ENCODE measurements at regions not wholly inside any gene's neighbourhood (a gene's known extent, or its start where the extent isn't known, plus 50 kb on each side); places are given as distances from the start of the nearest gene placed in this dataset.

- POLR2A ChIA-PET (ENCODE audit: unreplicated experiment) = no interaction called here
- WGBS, 2 experiments (ENCODE audit: extremely low coverage in 2 of 2, insufficient read length in 1 of 2) = no CpG with 5 or more reads among the region's 5 CpGs
- H2AK9ac ChIP-seq (replicated peaks; ENCODE audit: low read depth, low read length, poor library complexity) = no peak overlapping the region
- TF ChIP-seq RAD21 (IDR thresholded peaks at IDR 0.05; ENCODE audit: low read length) = no peak
- TF ChIP-seq MAZ (IDR thresholded peaks at IDR 0.05; ENCODE audit: borderline replicate concordance, low read depth, low read length) = no peak
- no peak for TF ChIP-seq MXI1 (IDR thresholded peaks at IDR 0.05; ENCODE audit: borderline replicate concordance, low read depth, low read length)
- no peak for TF ChIP-seq FOS (IDR thresholded peaks at IDR 0.05; ENCODE audit: low read depth, low read length)
- TF ChIP-seq NFE2L2 (IDR thresholded peaks at IDR 0.05; ENCODE audit: low read depth, low read length) = no peak
- TF ChIP-seq ELK1 (IDR thresholded peaks at IDR 0.05; ENCODE audit: borderline replicate concordance, low read depth, low read length) = no peak
- TF ChIP-seq POLR2A (IDR thresholded peaks at IDR 0.05; ENCODE audit: low read depth, low read length) = no peak
- TF ChIP-seq CHD1 (IDR thresholded peaks at IDR 0.05; ENCODE audit: low read depth, low read length) = no peak
- TF ChIP-seq USF2 (IDR thresholded peaks at IDR 0.05; ENCODE audit: low read depth, low read length) = no peak
- no peak for TF ChIP-seq MAFK (IDR thresholded peaks at IDR 0.05; ENCODE audit: low read depth, low read length)
- no peak for TF ChIP-seq CEBPB (IDR thresholded peaks at IDR 0.05; ENCODE audit: low read depth, low read length)
- TF ChIP-seq RFX5 (IDR thresholded peaks at IDR 0.05; ENCODE audit: low read depth, low read length) = no peak
- TF ChIP-seq RCOR1 (IDR thresholded peaks at IDR 0.05; ENCODE audit: insufficient replicate concordance, low read length) = no peak
- no peak overlapping the region for H2AFZ ChIP-seq (replicated peaks; ENCODE audit: low read length, poor library complexity)
- H2BK5ac ChIP-seq (ENCODE audit: low read depth, low read length, poor library complexity, severe bottlenecking) = no peak overlapping the region
- no peaks in the 10 kb centered on the region for H3K4me1 ChIP-seq (ENCODE audit: control insufficient read depth, insufficient read depth, low read length)
- no peak overlapping the region for H4K5ac ChIP-seq (ENCODE audit: low read depth, low read length)
- no peak overlapping the region for H2BK20ac ChIP-seq (ENCODE audit: low read depth, low read length)
- BruUV-seq (replicated peaks) = no TSS peak
- H3K4me3 ChIP-seq (ENCODE audit: insufficient read depth, low read depth, low read length) = no peak overlapping the region
- peaks cover 66% of the 10 kb centered on the region for H3K9me3 ChIP-seq (ENCODE audit: control insufficient read depth, insufficient read depth, low read length)
- H3K56ac ChIP-seq (ENCODE audit: extremely low read depth, insufficient read depth, low read length) = no peak overlapping the region
- no peak overlapping the region for H2AK5ac ChIP-seq (ENCODE audit: low read depth, low read length)
- intact Hi-C loops (cut with micrococcal nuclease) (no loop called here), dilution Hi-C loops (cut with HindIII; ENCODE audit: low sequenced_read_pairs, unreplicated experiment) (no loop called here), in situ Hi-C loops (cut with MboI; ENCODE audit: low sequenced_read_pairs) (no loop called here)
- no peak overlapping the region for H3K18ac ChIP-seq (ENCODE audit: low read depth, low read length)
- H3K36me3 ChIP-seq (ENCODE audit: control insufficient read depth, insufficient read depth, low read length) = no peaks in the 10 kb centered on the region
- no peak overlapping the region for H3K4me2 ChIP-seq (ENCODE audit: low read depth, low read length)
- H3K4ac ChIP-seq (ENCODE audit: low read depth, low read length) = no peak overlapping the region
- no peaks in the 10 kb centered on the region for H4K20me1 ChIP-seq (ENCODE audit: insufficient read depth, low read length)
- ATAC-seq (ENCODE audit: low read depth) (no peak), DNase-seq (no peak)
- no peak overlapping the region for H4K91ac ChIP-seq (ENCODE audit: insufficient read depth, low read depth, low read length)
- no peaks in the 10 kb centered on the region for H3K27me3 ChIP-seq (ENCODE audit: control insufficient read depth, insufficient read depth, low read length)
- no peak overlapping the region for H3K23ac ChIP-seq (ENCODE audit: low read depth, low read length)
- H3K9ac ChIP-seq (ENCODE audit: low read depth, low read length) = no peak overlapping the region
- H3K79me1 ChIP-seq (ENCODE audit: low read depth in 1 of 2, low read length in 2 of 2) = no peaks in the 10 kb centered on the region
- H3K27ac ChIP-seq (ENCODE audit: insufficient read depth, low read length) = no peak overlapping the region
- H3K14ac ChIP-seq (replicated peaks; ENCODE audit: low read depth, low read length) = no peak overlapping the region
- H2BK15ac ChIP-seq (ENCODE audit: low read depth, low read length) = no peak overlapping the region
- H3K9me1 ChIP-seq (ENCODE audit: insufficient read depth, low read length) = no peaks in the 10 kb centered on the region
- H2BK120ac ChIP-seq (ENCODE audit: low read depth, low read length) = no peak overlapping the region
- CTCF ChIA-PET = no interaction called here
- no peak overlapping the region for H4K8ac ChIP-seq (ENCODE audit: low read depth in 2 of 2, low read length in 2 of 2)
Measured at GRCh38 chr1:4597020-4597419, 57.4 kb upstream of the AJAP1 start.
